PC-3 (cell line): ENCODE measurements at regions not wholly inside any gene's neighbourhood (a gene's known extent, or its start where the extent isn't known, plus 50 kb on each side); places are given as distances from the start of the nearest gene placed in this dataset.

ENCODE experiments used
- EZH2 ChIP-seq: fragments of 300-600 bp; sonication (generic); IDR thresholded peaks from one replicate; pipeline ENCODE4 v1.6.1; 2017; ENCODE audit warnings: antibody characterized with exemption, mild to moderate bottlenecking, low read length; ENCODE audit not compliant: unreplicated experiment
- TF ChIP-seq, protein P1 (sequence below): fragments of 300-600 bp; sonication (generic); conservative IDR thresholded peaks from 2 replicates; pipeline ENCODE4 v1.5.1; 2017; ENCODE audit warnings: antibody characterized with exemption, low read depth, mild to moderate bottlenecking, low read length

DNA sequence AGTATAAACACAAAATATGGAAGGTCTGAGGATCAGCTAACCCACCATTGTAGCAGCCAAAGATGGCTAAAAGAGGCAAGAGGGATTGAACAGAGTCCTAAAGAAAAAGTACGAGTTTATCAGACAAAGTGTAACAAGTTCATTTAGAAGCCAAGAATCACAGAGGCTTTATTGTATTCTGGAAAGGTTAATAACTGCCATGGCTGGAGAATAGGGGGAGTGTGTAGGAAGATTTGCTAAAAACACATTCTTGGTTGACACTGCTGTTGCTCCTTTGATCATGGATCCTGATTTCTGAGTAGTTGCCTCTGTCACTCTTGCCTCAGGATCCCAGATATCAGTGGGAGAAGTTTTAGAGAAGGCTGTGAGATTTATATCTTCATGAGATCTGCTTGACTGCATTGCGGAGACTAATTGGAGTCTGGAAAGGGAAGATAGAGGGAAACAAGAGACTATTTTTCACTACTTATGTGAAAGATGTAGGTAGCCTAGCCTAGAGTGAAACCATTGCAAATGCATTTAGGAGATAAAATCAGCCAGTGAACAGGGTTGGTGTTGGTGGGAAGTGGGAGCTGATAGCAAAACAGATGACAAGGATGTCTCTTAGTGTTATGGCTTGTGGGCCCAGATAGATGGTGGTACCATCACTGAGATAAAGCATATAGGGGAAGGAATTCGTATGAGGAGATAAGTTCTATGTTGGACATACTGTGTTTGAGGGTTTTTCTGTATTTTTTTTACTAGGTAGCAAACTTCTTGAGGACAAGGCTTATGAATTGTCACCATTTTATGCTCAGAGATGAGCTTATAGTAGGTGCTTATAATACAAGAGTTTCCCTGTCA, 402.9 kb upstream of the PDE3A start:
- TF ChIP-seq, protein P1, sequence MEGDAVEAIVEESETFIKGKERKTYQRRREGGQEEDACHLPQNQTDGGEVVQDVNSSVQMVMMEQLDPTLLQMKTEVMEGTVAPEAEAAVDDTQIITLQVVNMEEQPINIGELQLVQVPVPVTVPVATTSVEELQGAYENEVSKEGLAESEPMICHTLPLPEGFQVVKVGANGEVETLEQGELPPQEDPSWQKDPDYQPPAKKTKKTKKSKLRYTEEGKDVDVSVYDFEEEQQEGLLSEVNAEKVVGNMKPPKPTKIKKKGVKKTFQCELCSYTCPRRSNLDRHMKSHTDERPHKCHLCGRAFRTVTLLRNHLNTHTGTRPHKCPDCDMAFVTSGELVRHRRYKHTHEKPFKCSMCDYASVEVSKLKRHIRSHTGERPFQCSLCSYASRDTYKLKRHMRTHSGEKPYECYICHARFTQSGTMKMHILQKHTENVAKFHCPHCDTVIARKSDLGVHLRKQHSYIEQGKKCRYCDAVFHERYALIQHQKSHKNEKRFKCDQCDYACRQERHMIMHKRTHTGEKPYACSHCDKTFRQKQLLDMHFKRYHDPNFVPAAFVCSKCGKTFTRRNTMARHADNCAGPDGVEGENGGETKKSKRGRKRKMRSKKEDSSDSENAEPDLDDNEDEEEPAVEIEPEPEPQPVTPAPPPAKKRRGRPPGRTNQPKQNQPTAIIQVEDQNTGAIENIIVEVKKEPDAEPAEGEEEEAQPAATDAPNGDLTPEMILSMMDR, result no peak
- no peak for TF ChIP-seq EZH2
